ENCODE measurements at regions not wholly inside any gene's neighbourhood (a gene's known extent, or its start where the extent isn't known, plus 50 kb on each side); places are given as distances from the start of the nearest gene placed in this dataset.

- TF ChIP-seq CTCF (IDR thresholded peaks at IDR 0.05; ENCODE audit: low read length) (no peak), EZH2 (IDR thresholded peaks at IDR 0.05; ENCODE audit: borderline replicate concordance, low read length) (no peak)
Measured at GRCh38 chr2:136175868-136176267, 57.9 kb upstream of the CXCR4 start.
